IMR-90 (cell line): ENCODE measurements at regions not wholly inside any gene's neighbourhood (a gene's known extent, or its start where the extent isn't known, plus 50 kb on each side); places are given as distances from the start of the nearest gene placed in this dataset.

ENCODE experiments used
- SMC3 ChIP-seq: fragments of 150-350 bp; IDR thresholded peaks from 2 replicates; pipeline ENCODE4 v1.6.1; 2016; ENCODE audit warnings: low read depth, mild to moderate bottlenecking, antibody characterized with exemption, low read length, moderate library complexity
- TF ChIP-seq, protein P1 (sequence below): conservative IDR thresholded peaks from 2 replicates; pipeline ENCODE4 v1.5.1; 2012; ENCODE audit warnings: mild to moderate bottlenecking, low read depth, low read length, improper control_type of control experiment

DNA sequence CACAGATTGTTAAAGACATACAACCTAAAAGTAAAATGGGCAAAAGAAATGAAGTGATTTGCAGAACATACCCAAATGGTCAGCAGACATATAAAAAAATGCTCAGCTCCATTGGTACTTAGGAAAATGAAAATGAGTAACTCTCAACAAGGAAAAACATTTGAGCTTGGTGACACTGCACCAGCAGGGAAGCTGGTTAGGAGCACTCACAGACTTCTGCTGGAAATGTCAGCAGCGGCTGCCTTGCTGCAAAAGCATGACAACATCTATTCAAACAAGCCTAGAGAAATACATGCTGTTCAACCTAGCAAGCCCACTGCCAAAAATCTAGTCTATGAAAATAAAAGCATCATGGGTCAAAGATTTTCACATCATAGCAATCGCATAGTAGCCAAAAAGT lies 99.0 kb upstream of the FOXQ1 start:
- TF ChIP-seq, protein P1, sequence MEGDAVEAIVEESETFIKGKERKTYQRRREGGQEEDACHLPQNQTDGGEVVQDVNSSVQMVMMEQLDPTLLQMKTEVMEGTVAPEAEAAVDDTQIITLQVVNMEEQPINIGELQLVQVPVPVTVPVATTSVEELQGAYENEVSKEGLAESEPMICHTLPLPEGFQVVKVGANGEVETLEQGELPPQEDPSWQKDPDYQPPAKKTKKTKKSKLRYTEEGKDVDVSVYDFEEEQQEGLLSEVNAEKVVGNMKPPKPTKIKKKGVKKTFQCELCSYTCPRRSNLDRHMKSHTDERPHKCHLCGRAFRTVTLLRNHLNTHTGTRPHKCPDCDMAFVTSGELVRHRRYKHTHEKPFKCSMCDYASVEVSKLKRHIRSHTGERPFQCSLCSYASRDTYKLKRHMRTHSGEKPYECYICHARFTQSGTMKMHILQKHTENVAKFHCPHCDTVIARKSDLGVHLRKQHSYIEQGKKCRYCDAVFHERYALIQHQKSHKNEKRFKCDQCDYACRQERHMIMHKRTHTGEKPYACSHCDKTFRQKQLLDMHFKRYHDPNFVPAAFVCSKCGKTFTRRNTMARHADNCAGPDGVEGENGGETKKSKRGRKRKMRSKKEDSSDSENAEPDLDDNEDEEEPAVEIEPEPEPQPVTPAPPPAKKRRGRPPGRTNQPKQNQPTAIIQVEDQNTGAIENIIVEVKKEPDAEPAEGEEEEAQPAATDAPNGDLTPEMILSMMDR: no peak
- TF ChIP-seq SMC3: no peak
